Natural killer cell (primary cell): ENCODE measurements at regions not wholly inside any gene's neighbourhood (a gene's known extent, or its start where the extent isn't known, plus 50 kb on each side); places are given as distances from the start of the nearest gene placed in this dataset.

Source experiments
- ATAC-seq, 3 donors: fragments of 150-1000 bp in 2 of 3; fragments of 200-7000 bp in 1 of 3; cut with Tn5 transposase; 1 replicate in 1 of 3; 2 replicates in 2 of 3; pipeline ENCODE4 v1.10.0; 2021; ENCODE audit warnings: mild to moderate bottlenecking in 2 of 3, moderate library complexity in 2 of 3
- DNase-seq, 2 donors: peaks; one replicate each; pipeline versions ENCODE4 v3.0.0 to v3.0.0-alpha.2; 2013 to 2021; ENCODE audit warnings: mixed read lengths in 1 of 2
- H3K27ac ChIP-seq: one replicate; pipeline ENCODE4 v1.5.1; 2013; ENCODE audit warnings: mild to moderate bottlenecking, low read length
- H3K27me3 ChIP-seq: one replicate; pipeline ENCODE4 v1.6.1; 2013; ENCODE audit warnings: low read length; ENCODE audit not compliant: control insufficient read depth, insufficient read depth
- H3K36me3 ChIP-seq: one replicate; pipeline ENCODE4 v1.6.1; 2013; ENCODE audit warnings: low read length; ENCODE audit not compliant: control insufficient read depth, insufficient read depth
- H3K4me1 ChIP-seq: one replicate; pipeline ENCODE4 v1.6.1; 2013; ENCODE audit warnings: low read length; ENCODE audit not compliant: control insufficient read depth, insufficient read depth
- H3K4me3 ChIP-seq: one replicate; pipeline ENCODE4 v1.5.1; 2013; ENCODE audit warnings: low read length
- H3K9me3 ChIP-seq: one replicate; pipeline ENCODE4 v1.6.1; 2013; ENCODE audit warnings: low read length; ENCODE audit not compliant: control insufficient read depth, insufficient read depth
- H3K27ac Mint-ChIP-seq, 2 donors: one replicate each; pipeline ENCODE4 v1.8.0; 2022; ENCODE audit warnings: mild to moderate bottlenecking in 2 of 2, mixed read lengths in 2 of 2, moderate library complexity in 1 of 2
- H3K27me3 Mint-ChIP-seq, 2 donors: one replicate each; pipeline ENCODE4 v1.8.0; 2022; ENCODE audit warnings: low read depth in 2 of 2, mixed read lengths in 2 of 2
- H3K36me3 Mint-ChIP-seq: one replicate; pipeline ENCODE4 v1.8.0; 2022; ENCODE audit warnings: mixed read lengths
- H3K4me1 Mint-ChIP-seq, 2 donors: one replicate each; pipeline ENCODE4 v1.8.0; 2022; ENCODE audit warnings: mixed read lengths in 2 of 2
- H3K4me3 Mint-ChIP-seq: one replicate; pipeline ENCODE4 v1.8.0; 2022; ENCODE audit warnings: mild to moderate bottlenecking, moderate library complexity, mixed read lengths
- H3K9me3 Mint-ChIP-seq, 2 donors: one replicate each; pipeline ENCODE4 v1.8.0; 2022; ENCODE audit warnings: mixed read lengths in 2 of 2
- WGBS: methylation state at CpG from one replicate; pipeline ENCODE4 v1.1.7; 2013; ENCODE audit warnings: missing lambda C conversion rate; ENCODE audit not compliant: insufficient coverage; 5-methylcytosine and 5-hydroxymethylcytosine counted together
- intact Hi-C: fragments of 100-400 bp; cut with micrococcal nuclease; formaldehyde crosslinking; loops from one replicate; pipeline ENCODE4 v1.14.2; 2022
- TF ChIP-seq, protein P1 (sequence below): fragments of 200-600 bp; IDR thresholded peaks from one replicate; pipeline ENCODE4 v1.8.0; 2022; ENCODE audit warnings: antibody characterized with exemption

DNA sequence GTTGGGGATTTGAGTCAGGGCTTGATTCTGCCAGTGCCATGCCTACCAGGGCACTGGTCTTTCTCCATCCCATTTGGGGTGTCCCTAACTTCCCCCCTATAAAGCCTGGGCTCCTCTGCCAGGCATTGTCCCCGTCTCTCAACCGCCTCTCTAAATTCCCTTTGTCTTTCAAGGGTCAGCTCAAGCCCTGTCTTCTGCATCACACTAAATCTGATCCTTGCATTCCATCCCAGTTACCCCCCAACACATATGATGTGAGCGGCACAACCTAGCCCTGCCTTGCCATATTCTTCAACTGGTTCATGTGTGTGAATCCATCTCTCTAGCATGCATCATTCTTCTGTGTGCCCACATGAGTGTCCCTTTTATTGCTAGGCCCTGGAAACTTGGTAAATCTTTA lies 480.9 kb downstream of the ZNF536 start:
- Mint-ChIP-seq H3K4me1 (no peaks in the 10 kb centered on the region), H3K27me3 (peaks cover 0 to 4% of the 10 kb centered on the region in 2 donors), H3K27ac (no peak overlapping the region), H3K9me3 (no peaks in the 10 kb centered on the region), H3K36me3 (no peaks in the 10 kb centered on the region), H3K4me3 (no peak overlapping the region)
- Histone ChIP-seq H3K27ac (no peak overlapping the region), H3K4me3 (no peak overlapping the region), H3K4me1 (no peaks in the 10 kb centered on the region), H3K36me3 (no peaks in the 10 kb centered on the region), H3K27me3 (no peaks in the 10 kb centered on the region), H3K9me3 (no peaks in the 10 kb centered on the region)
- TF ChIP-seq, protein P1, sequence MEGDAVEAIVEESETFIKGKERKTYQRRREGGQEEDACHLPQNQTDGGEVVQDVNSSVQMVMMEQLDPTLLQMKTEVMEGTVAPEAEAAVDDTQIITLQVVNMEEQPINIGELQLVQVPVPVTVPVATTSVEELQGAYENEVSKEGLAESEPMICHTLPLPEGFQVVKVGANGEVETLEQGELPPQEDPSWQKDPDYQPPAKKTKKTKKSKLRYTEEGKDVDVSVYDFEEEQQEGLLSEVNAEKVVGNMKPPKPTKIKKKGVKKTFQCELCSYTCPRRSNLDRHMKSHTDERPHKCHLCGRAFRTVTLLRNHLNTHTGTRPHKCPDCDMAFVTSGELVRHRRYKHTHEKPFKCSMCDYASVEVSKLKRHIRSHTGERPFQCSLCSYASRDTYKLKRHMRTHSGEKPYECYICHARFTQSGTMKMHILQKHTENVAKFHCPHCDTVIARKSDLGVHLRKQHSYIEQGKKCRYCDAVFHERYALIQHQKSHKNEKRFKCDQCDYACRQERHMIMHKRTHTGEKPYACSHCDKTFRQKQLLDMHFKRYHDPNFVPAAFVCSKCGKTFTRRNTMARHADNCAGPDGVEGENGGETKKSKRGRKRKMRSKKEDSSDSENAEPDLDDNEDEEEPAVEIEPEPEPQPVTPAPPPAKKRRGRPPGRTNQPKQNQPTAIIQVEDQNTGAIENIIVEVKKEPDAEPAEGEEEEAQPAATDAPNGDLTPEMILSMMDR = no peak
- WGBS = 95% methylated on average over 3 of the region's 3 CpGs
- intact Hi-C loops = no loop called here
- ATAC-seq (no peak), DNase-seq (no peak)

DNA sequence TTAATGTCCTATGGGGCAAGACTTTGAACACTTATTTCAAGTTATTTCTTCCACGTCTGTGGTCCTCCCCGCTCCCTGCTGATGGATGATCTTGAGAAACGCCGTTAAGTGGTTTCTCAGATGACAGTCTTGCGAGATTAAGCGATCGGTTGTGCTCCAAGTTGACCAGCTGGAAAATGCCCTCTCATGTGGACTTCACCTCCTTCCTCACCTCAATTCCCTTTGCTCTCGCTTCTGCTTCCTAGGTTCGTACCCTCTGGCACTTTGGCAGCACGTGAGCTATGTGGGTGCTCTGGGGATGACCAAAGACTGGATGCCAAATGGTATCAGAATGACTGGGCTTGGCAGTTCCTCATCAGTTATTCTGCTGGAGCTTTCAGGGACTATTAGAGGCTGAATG lies 480.0 kb downstream of the ZNF536 start:
- intact Hi-C loops = no loop called here
- no peaks in the 10 kb centered on the region for H3K27me3 ChIP-seq

DNA sequence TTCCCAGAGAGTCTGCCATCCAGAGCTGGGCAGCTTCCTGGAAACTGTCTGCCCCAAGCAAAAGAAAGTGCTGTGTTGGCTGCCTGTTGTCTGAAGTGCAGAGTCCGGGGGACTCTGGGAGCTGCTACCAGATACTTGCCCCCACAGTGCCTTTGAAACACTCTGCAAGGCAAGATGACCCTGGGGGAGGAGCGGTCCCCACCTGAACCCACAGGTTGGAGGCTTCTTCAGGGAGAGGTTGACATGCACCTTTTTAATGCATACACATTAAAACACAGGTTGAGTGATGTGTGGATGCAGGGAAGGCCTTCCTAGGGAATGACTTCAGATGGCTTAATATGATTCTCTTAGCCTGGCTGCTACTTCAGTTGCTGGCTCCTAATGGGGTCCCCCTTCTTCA lies 479.5 kb downstream of the ZNF536 start:
- TF ChIP-seq, protein P1 = no peak
- no peaks in the 10 kb centered on the region for H3K9me3 Mint-ChIP-seq
- ATAC-seq (no peak), DNase-seq (no peak)
- Histone ChIP-seq H3K36me3 (no peaks in the 10 kb centered on the region), H3K27ac (no peak overlapping the region), H3K4me3 (no peak overlapping the region), H3K4me1 (no peaks in the 10 kb centered on the region), H3K27me3 (no peaks in the 10 kb centered on the region), H3K9me3 (no peaks in the 10 kb centered on the region)
- intact Hi-C loops = no loop called here
- no peak overlapping the region for H3K27ac Mint-ChIP-seq
- H3K4me1 Mint-ChIP-seq = no peaks in the 10 kb centered on the region
- H3K4me3 Mint-ChIP-seq = no peak overlapping the region
- H3K36me3 Mint-ChIP-seq = no peaks in the 10 kb centered on the region
- WGBS = 85% methylated on average over 2 of the region's 2 CpGs
- peaks cover 0 to 4% of the 10 kb centered on the region in 2 donors for H3K27me3 Mint-ChIP-seq

More for the DNA sequence above, 480.0 kb downstream of the ZNF536 start:
- H3K36me3 ChIP-seq = no peaks in the 10 kb centered on the region
- no peak overlapping the region for H3K27ac ChIP-seq
- H3K4me1 ChIP-seq = no peaks in the 10 kb centered on the region
- no peaks in the 10 kb centered on the region for H3K9me3 ChIP-seq
- Mint-ChIP-seq H3K4me3 (no peak overlapping the region), H3K36me3 (no peaks in the 10 kb centered on the region), H3K27me3 (peaks cover 0 to 4% of the 10 kb centered on the region in 2 donors), H3K27ac (no peak overlapping the region), H3K9me3 (no peaks in the 10 kb centered on the region), H3K4me1 (no peaks in the 10 kb centered on the region)
- H3K4me3 ChIP-seq = no peak overlapping the region
- 91% methylated on average over 10 of the region's 10 CpGs for WGBS
- ATAC-seq (no peak), DNase-seq (no peak)
- TF ChIP-seq, protein P1 = no peak

DNA sequence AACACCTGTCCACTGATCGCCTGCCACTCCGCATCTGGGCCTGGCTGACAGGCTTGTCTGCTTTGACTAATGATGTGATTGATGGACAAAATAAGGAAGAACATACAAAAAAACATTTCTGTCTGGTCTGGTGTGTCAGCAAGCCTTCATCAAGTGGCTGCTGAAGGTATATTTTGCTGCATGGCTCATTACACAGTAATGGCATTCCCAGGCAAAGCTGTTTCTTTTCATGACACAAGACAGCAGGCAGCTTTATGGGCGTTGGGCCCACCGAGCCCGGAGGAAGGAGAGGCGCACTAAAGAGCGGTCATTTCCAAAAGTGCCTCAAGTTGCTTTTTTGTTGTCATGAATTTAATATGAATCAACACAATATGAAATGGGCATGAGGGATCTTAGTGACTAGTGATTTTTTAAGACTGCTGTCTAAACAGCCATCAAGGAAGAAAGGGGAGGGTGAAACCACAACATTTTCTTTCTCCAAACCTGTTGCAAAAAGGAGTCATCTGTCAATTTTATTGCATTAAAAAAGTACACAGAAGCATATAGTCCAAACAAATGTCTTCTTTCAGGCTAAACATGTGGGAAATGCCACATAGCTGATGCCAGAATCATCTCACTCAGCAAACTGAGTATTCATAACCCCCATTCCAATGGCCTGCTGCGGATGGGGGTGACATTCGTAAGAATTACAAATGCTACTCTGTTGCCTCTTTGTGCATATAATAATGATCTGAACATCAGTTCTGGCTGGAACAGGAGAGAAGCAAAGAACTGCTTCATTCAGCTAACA lies 476.6 kb downstream of the ZNF536 start:
- DNase-seq = no peak
- H3K27ac Mint-ChIP-seq = no peak overlapping the region
- H3K36me3 Mint-ChIP-seq = no peaks in the 10 kb centered on the region
- no peak overlapping the region for H3K4me3 Mint-ChIP-seq
- no peaks in the 10 kb centered on the region for H3K4me1 Mint-ChIP-seq
- H3K36me3 ChIP-seq = no peaks in the 10 kb centered on the region
- no peaks in the 10 kb centered on the region for H3K9me3 ChIP-seq
- H3K27ac ChIP-seq = no peak overlapping the region
- H3K4me3 ChIP-seq = no peak overlapping the region
- no peaks in the 10 kb centered on the region for H3K4me1 ChIP-seq
- intact Hi-C loops = no loop called here
- H3K9me3 Mint-ChIP-seq = no peaks in the 10 kb centered on the region
- TF ChIP-seq, protein P1 = no peak
- WGBS = 88% methylated on average over 9 of the region's 9 CpGs
- peaks cover 0 to 4% of the 10 kb centered on the region in 2 donors for H3K27me3 Mint-ChIP-seq
- no peak for ATAC-seq
- H3K27me3 ChIP-seq = no peaks in the 10 kb centered on the region
